Prostate gland (tissue), 2 donors: ENCODE measurements at regions not wholly inside any gene's neighbourhood (a gene's known extent, or its start where the extent isn't known, plus 50 kb on each side); places are given as distances from the start of the nearest gene placed in this dataset.

ENCODE experiments used
- DNase-seq: peaks from one replicate; pipeline ENCODE4 v3.0.0-alpha.2; 2019; ENCODE audit warnings: low spot score
- H3K27ac ChIP-seq, 2 donors: fragments of 200-600 bp; sonication (generic); 2 replicates each; pipeline ENCODE4 v1.5.1; 2017 to 2019
- H3K27me3 ChIP-seq: fragments of 200-600 bp; sonication (generic); replicated peaks from 2 replicates; pipeline ENCODE4 v1.5.1; 2019; ENCODE audit not compliant: insufficient read depth
- H3K36me3 ChIP-seq, 2 donors: fragments of 200-600 bp; sonication (generic); 1 replicate in 1 of 2; 2 replicates in 1 of 2; pipeline versions ENCODE4 v1.5.1 to v1.8.1; 2017 to 2019
- H3K4me1 ChIP-seq: fragments of 200-600 bp; sonication (generic); replicated peaks from 2 replicates; pipeline ENCODE4 v1.5.1; 2019
- H3K4me3 ChIP-seq, 2 donors: fragments of 200-600 bp; sonication (generic); 2 replicates each; pipeline ENCODE4 v1.5.1; 2017 to 2019
- H3K9me3 ChIP-seq: fragments of 200-600 bp; sonication (generic); 2 replicates; pipeline ENCODE4 v1.5.1; 2017
- POLR2A ChIP-seq: fragments of 450-650 bp; IDR thresholded peaks from one replicate; pipeline ENCODE4 v1.6.1; 2016; ENCODE audit warnings: antibody characterized with exemption, mild to moderate bottlenecking
- POLR2AphosphoS5 ChIP-seq: sonication (generic); formaldehyde crosslinking; IDR thresholded peaks from one replicate; pipeline ENCODE4 v1.6.1; 2017; ENCODE audit warnings: antibody characterized with exemption
- WGBS: methylation state at CpG from one replicate; pipeline ENCODE4 v1.1.5; 2018; 5-methylcytosine and 5-hydroxymethylcytosine counted together
- intact Hi-C: fragments of 100-400 bp; cut with DNase I; formaldehyde crosslinking; loops from one replicate; pipeline ENCODE4 v1.14.2; 2022
- TF ChIP-seq, protein P1 (sequence below), 4 experiments: fragments of 200-600 bp in 2 of 4; fragments of 450-650 bp in 2 of 4; sonication (generic) in 2 of 4; IDR thresholded peaks; 1 replicate in 3 of 4; 2 replicates in 1 of 4; pipeline ENCODE4 v1.5.1; 2016 to 2019; ENCODE audit warnings: antibody characterized with exemption in 4 of 4, mild to moderate bottlenecking in 2 of 4, moderate library complexity in 2 of 4

DNA sequence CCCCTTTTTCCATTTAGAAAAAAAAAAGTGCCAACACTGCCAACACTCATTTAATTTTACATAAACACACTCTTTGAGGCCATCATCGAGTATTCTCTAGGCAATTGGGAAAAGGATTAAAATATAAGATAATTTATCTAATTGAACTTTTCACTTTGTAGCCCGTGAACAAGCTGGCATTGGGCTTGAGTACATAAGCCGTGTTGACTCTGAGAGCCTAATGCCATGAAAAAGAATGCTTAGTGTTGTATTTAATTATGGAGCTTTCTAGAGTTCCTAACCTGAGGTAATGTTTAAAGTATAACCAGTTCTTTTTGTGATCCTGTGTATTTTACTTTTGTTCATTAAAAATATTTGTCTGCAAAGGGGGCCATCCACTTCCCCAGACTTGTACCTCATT is 193.8 kb downstream of the LYPLAL1 start:
- Histone ChIP-seq H3K4me1 (no peaks in the 10 kb centered on the region), H3K4me3 (no peak overlapping the region), H3K27me3 (no peaks in the 10 kb centered on the region), H3K36me3 (no peaks in the 10 kb centered on the region), H3K27ac (no peak overlapping the region), H3K9me3 (no peaks in the 10 kb centered on the region)
- WGBS = 46% methylated on average over 3 of the region's 3 CpGs
- TF ChIP-seq POLR2A (no peak), POLR2AphosphoS5 (no peak)
- TF ChIP-seq, protein P1, sequence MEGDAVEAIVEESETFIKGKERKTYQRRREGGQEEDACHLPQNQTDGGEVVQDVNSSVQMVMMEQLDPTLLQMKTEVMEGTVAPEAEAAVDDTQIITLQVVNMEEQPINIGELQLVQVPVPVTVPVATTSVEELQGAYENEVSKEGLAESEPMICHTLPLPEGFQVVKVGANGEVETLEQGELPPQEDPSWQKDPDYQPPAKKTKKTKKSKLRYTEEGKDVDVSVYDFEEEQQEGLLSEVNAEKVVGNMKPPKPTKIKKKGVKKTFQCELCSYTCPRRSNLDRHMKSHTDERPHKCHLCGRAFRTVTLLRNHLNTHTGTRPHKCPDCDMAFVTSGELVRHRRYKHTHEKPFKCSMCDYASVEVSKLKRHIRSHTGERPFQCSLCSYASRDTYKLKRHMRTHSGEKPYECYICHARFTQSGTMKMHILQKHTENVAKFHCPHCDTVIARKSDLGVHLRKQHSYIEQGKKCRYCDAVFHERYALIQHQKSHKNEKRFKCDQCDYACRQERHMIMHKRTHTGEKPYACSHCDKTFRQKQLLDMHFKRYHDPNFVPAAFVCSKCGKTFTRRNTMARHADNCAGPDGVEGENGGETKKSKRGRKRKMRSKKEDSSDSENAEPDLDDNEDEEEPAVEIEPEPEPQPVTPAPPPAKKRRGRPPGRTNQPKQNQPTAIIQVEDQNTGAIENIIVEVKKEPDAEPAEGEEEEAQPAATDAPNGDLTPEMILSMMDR (IDR thresholded peaks at IDR 0.05) = no peak
- DNase-seq = no peak
- intact Hi-C loops = no loop called here

DNA sequence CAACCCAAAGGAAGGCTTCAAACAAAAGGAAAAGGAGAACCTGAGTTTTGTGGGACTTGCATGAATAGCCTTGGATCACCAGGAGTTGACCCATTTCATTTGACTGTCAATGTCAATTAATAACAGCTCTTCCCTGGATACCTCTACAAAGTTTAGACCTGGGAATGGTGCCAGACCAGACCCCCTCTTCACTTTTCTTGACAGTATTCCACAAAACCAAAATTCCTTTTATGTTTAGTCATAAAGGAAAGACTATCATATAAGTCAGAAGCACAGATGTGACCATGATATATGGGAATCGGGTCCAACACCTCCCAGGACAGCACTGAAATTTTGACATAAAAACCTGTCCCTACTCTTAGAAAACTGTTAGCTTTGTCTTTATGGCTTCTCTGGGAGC is 191.8 kb downstream of the LYPLAL1 start:
- no peaks in the 10 kb centered on the region for H3K4me1 ChIP-seq
- H3K9me3 ChIP-seq = no peaks in the 10 kb centered on the region
- no peak for TF ChIP-seq POLR2A
- TF ChIP-seq POLR2AphosphoS5 = no peak
- TF ChIP-seq, protein P1 (IDR thresholded peaks at IDR 0.05) = no peak
- no peaks in the 10 kb centered on the region for H3K27me3 ChIP-seq
- H3K27ac ChIP-seq = no peak overlapping the region
- no peaks in the 10 kb centered on the region for H3K36me3 ChIP-seq
- intact Hi-C loops = no loop called here
- 90% methylated on average over 1 of the region's 1 CpG for WGBS
- H3K4me3 ChIP-seq = no peak overlapping the region
- no peak for DNase-seq

DNA sequence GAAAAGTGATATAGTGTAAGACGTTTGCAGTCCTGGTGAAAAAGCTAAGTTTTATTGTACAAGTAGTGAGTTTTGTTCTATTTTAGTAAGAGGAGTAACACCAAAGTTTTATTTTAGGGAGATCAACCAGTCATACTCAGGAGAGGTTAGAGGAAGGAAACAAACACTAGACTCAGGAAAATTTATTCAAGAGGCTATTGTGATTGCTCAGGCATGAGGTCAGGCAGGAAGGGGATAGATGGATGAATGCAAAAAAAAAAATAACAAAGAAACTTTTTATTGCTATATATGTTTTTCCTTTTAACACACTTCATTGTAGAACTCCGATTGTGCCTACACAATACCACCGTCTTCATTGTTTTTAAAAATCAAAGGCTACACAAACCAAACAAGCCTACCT is 189.0 kb downstream of the LYPLAL1 start:
- H3K27ac ChIP-seq = no peak overlapping the region
- H3K9me3 ChIP-seq = no peaks in the 10 kb centered on the region
- WGBS = 86% methylated on average over 3 of the region's 3 CpGs
- no peak overlapping the region for H3K4me3 ChIP-seq
- H3K4me1 ChIP-seq = no peaks in the 10 kb centered on the region
- H3K36me3 ChIP-seq = no peaks in the 10 kb centered on the region
- intact Hi-C loops = no loop called here
- H3K27me3 ChIP-seq = no peaks in the 10 kb centered on the region
- DNase-seq = no peak
- TF ChIP-seq, protein P1 (IDR thresholded peaks at IDR 0.05) = no peak
- TF ChIP-seq POLR2A (no peak), POLR2AphosphoS5 (no peak)

DNA sequence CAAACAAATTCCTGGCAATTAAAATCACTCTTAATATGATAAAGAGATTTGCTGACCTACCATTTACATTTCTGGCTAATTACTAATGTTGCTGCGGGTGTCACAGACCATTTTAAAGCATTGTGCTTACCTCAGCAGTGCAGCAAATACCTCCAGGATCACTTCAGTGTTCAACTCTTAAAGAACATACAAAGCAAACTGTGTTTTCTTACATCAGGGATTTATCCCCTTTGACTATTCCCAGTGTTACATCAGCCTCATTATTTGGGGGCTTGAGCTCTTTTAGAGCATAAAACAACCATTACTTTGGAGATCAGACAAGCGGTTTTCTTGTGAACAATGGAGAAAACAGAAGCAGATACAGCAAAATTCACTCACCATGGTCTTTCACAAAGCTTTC is 185.4 kb downstream of the LYPLAL1 start:
- no peaks in the 10 kb centered on the region for H3K4me1 ChIP-seq
- 77% methylated on average over 2 of the region's 2 CpGs for WGBS
- TF ChIP-seq POLR2AphosphoS5 = no peak
- TF ChIP-seq, protein P1 (IDR thresholded peaks at IDR 0.05) = no peak
- TF ChIP-seq POLR2A = no peak
- no peaks in the 10 kb centered on the region for H3K27me3 ChIP-seq
- H3K27ac ChIP-seq = no peak overlapping the region
- intact Hi-C loops = no loop called here
- DNase-seq = no peak
- H3K4me3 ChIP-seq = no peak overlapping the region
- no peaks in the 10 kb centered on the region for H3K9me3 ChIP-seq
- no peaks in the 10 kb centered on the region for H3K36me3 ChIP-seq

DNA sequence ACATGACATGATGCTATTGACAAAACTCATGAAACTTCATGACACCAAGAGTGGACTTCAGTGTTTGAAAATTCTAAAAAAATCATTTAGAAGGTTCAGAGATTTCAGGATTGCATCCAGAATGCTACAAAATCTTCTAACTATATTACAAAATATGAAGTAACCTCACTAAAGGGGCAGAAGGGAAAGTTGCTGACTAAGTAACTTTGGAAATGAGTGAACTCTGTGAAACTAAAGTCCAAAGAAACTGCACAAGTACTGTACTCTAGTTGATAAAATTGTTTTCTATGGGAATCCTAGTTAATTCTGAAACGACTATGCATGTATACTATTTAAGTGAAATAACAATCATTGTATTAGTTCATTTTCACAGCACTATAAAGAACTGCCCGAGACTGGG is 184.4 kb downstream of the LYPLAL1 start:
- no peak for DNase-seq
- 96% methylated on average over 2 of the region's 2 CpGs for WGBS
- TF ChIP-seq, protein P1 (IDR thresholded peaks at IDR 0.05) = no peak
- TF ChIP-seq POLR2AphosphoS5 = no peak
- no peak for TF ChIP-seq POLR2A
- no peak overlapping the region for H3K27ac ChIP-seq
- H3K36me3 ChIP-seq = no peaks in the 10 kb centered on the region
- no peaks in the 10 kb centered on the region for H3K9me3 ChIP-seq
- intact Hi-C loops = no loop called here
- H3K27me3 ChIP-seq = no peaks in the 10 kb centered on the region
- no peaks in the 10 kb centered on the region for H3K4me1 ChIP-seq
- no peak overlapping the region for H3K4me3 ChIP-seq
